Calu3 (cell line): ENCODE measurements at regions not wholly inside any gene's neighbourhood (a gene's known extent, or its start where the extent isn't known, plus 50 kb on each side); places are given as distances from the start of the nearest gene placed in this dataset.

Experiments
- BruUV-seq: library from RNA; stranded (reverse); fragments of 400-500 nt; replicated peaks from 2 replicates; lab custom pipeline; 2021; lab: Mats Ljungman, UMichigan
- CTCF ChIA-PET: fragments of 300-600 bp; sonication (Branson Sonifier 250); formaldehyde crosslinking; loops from one replicate; lab custom pipeline; 2022; ENCODE audit warnings: antibody characterized with exemption; lab: Charles Lee
- DNase-seq: peaks from one replicate; pipeline ENCODE4 v3.0.0; 2022
- H3K27ac Mint-ChIP-seq: one replicate; pipeline ENCODE4 v1.8.0; 2022; ENCODE audit warnings: mixed read lengths; ENCODE audit not compliant: unreplicated experiment
- H3K27me3 Mint-ChIP-seq: one replicate; pipeline ENCODE4 v1.8.0; 2022; ENCODE audit warnings: mixed read lengths; ENCODE audit not compliant: unreplicated experiment
- H3K36me3 Mint-ChIP-seq: one replicate; pipeline ENCODE4 v1.8.0; 2022; ENCODE audit warnings: mild to moderate bottlenecking, moderate library complexity, mixed read lengths; ENCODE audit not compliant: insufficient read depth, unreplicated experiment
- H3K4me1 Mint-ChIP-seq: one replicate; pipeline ENCODE4 v1.8.0; 2022; ENCODE audit warnings: mild to moderate bottlenecking, low read depth, mixed read lengths; ENCODE audit not compliant: unreplicated experiment
- H3K4me3 Mint-ChIP-seq: one replicate; pipeline ENCODE4 v1.8.0; 2022; ENCODE audit warnings: mild to moderate bottlenecking, low read depth, moderate library complexity, mixed read lengths; ENCODE audit not compliant: unreplicated experiment
- H3K9me3 Mint-ChIP-seq: one replicate; pipeline ENCODE4 v1.8.0; 2022; ENCODE audit warnings: low read depth, mixed read lengths; ENCODE audit not compliant: unreplicated experiment
- intact Hi-C: fragments of 100-400 bp; cut with micrococcal nuclease; formaldehyde crosslinking; loops from one replicate; pipeline ENCODE4 v1.10.0; 2022; ENCODE audit not compliant: unreplicated experiment
- TF ChIP-seq, protein P1 (sequence below): fragments of 200-600 bp; IDR thresholded peaks from one replicate; pipeline ENCODE4 v1.8.0; 2022; ENCODE audit warnings: antibody characterized with exemption; ENCODE audit not compliant: unreplicated experiment

DNA sequence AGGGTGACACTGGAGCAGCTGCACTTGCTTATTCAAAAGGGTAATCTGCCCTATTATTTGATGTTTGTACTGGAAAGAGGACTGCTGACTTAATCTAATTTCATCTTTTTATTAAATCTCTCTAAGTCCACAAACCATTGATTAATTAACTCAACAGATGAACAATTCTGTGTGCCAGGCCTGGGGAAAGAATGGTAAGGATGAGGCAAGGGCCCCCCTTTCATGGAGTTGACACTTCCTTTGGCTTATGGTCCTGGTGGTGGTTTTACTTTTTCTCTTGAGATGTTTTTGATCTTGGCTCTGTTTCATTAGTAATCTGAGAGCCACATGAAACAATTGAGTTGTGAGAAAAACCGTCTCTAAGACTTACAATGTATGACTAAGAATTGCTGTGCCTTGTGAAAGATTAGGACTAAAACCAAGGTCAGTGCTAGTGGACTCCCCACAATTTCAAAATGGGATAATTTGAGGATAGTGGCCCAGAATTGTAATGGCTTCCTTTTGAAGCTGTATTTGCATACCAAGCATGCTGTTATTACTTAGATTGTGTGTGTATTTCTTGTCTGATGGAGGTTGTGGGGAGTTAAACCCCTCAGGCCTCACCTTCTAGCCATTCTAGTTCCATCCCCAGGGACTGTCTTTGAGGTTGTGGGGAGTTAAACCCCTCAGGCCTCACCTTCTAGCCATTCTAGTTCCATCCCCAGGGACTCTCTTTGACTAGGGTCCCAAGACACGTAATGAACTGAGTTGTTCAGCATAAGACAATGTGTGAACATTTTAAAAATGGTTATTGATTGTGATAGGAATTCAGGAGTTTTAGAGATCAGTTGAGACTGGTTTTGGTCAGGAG lies 52.5 kb upstream of the EVL start:
- Mint-ChIP-seq H3K4me1 (no peaks in the 10 kb centered on the region), H3K27ac (no peak overlapping the region), H3K9me3 (no peaks in the 10 kb centered on the region), H3K4me3 (no peak overlapping the region), H3K27me3 (no peaks in the 10 kb centered on the region), H3K36me3 (no peaks in the 10 kb centered on the region)
- DNase-seq, result no peak
- TF ChIP-seq, protein P1, sequence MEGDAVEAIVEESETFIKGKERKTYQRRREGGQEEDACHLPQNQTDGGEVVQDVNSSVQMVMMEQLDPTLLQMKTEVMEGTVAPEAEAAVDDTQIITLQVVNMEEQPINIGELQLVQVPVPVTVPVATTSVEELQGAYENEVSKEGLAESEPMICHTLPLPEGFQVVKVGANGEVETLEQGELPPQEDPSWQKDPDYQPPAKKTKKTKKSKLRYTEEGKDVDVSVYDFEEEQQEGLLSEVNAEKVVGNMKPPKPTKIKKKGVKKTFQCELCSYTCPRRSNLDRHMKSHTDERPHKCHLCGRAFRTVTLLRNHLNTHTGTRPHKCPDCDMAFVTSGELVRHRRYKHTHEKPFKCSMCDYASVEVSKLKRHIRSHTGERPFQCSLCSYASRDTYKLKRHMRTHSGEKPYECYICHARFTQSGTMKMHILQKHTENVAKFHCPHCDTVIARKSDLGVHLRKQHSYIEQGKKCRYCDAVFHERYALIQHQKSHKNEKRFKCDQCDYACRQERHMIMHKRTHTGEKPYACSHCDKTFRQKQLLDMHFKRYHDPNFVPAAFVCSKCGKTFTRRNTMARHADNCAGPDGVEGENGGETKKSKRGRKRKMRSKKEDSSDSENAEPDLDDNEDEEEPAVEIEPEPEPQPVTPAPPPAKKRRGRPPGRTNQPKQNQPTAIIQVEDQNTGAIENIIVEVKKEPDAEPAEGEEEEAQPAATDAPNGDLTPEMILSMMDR, result no peak
- CTCF ChIA-PET, result interaction anchor here (0.6 kb wide), 1 partner anchor 784 kb away, joined by 3 read pairs; no protein-coding TSS in a partner anchor
- BruUV-seq, result no TSS peak
- intact Hi-C loops, result no loop called here

DNA sequence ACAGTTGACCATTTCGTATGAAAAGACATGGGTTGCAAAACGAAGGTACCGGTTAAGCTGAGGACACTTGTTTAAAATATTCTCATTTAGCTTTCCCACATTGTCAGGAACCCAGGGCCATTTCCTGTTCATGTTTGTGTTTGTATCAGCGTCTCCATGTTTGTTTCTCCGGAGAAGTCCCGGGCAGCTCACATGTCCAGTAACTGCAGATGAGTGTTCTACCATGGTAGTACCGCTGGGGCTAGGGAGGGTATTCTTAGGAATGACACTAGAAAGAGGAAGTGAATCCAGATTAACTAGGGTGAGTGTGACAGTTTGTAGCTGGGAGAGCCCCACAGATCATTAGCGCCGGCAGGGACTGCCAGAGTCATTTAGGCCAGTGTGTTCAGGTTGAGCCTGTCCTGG lies 50.0 kb upstream of the EVL start:
- H3K9me3 Mint-ChIP-seq, result no peaks in the 10 kb centered on the region
- H3K36me3 Mint-ChIP-seq, result no peaks in the 10 kb centered on the region
- intact Hi-C loops, result no loop called here
- TF ChIP-seq, protein P1, result no peak
- CTCF ChIA-PET, result no interaction called here
- no peaks in the 10 kb centered on the region for H3K27me3 Mint-ChIP-seq
- H3K4me3 Mint-ChIP-seq, result no peak overlapping the region
- BruUV-seq, result no TSS peak
- no peak for DNase-seq
- no peaks in the 10 kb centered on the region for H3K4me1 Mint-ChIP-seq
- no peak overlapping the region for H3K27ac Mint-ChIP-seq
